ENCODE measurements at regions not wholly inside any gene's neighbourhood (a gene's known extent, or its start where the extent isn't known, plus 50 kb on each side); places are given as distances from the start of the nearest gene placed in this dataset.

GRCh38 chr12:24191117-24191516 is 241.6 kb upstream of the SOX5 start:
- Histone ChIP-seq H3K4me3 (ENCODE audit: insufficient read depth, low read depth, low read length) (no peak overlapping the region), H3K18ac (ENCODE audit: low read depth, low read length) (no peak overlapping the region), H3K9ac (ENCODE audit: low read depth, low read length) (no peak overlapping the region), H2BK20ac (ENCODE audit: low read depth, low read length) (no peak overlapping the region), H2AK9ac (replicated peaks; ENCODE audit: low read depth, low read length, poor library complexity) (no peak overlapping the region), H4K8ac (ENCODE audit: low read depth in 2 of 2, low read length in 2 of 2) (no peak overlapping the region), H2AFZ (replicated peaks; ENCODE audit: low read length, poor library complexity) (no peak overlapping the region), H3K79me1 (ENCODE audit: low read depth in 1 of 2, low read length in 2 of 2) (no peaks in the 10 kb centered on the region), H3K56ac (ENCODE audit: extremely low read depth, insufficient read depth, low read length) (no peak overlapping the region), H3K9me1 (ENCODE audit: insufficient read depth, low read length) (no peaks in the 10 kb centered on the region), H2BK15ac (ENCODE audit: low read depth, low read length) (no peak overlapping the region), H4K5ac (ENCODE audit: low read depth, low read length) (no peak overlapping the region), H2AK5ac (ENCODE audit: low read depth, low read length) (no peak overlapping the region), H3K14ac (replicated peaks; ENCODE audit: low read depth, low read length) (no peak overlapping the region), H3K4me2 (ENCODE audit: low read depth, low read length) (no peak overlapping the region), H4K91ac (ENCODE audit: insufficient read depth, low read depth, low read length) (no peak overlapping the region), H3K4me1 (ENCODE audit: control insufficient read depth, insufficient read depth, low read length) (no peaks in the 10 kb centered on the region), H2BK120ac (ENCODE audit: low read depth, low read length) (no peak overlapping the region), H3K27me3 (ENCODE audit: control insufficient read depth, insufficient read depth, low read length) (no peaks in the 10 kb centered on the region), H4K20me1 (ENCODE audit: insufficient read depth, low read length) (no peaks in the 10 kb centered on the region), H3K9me3 (ENCODE audit: control insufficient read depth, insufficient read depth, low read length) (no peaks in the 10 kb centered on the region), H3K27ac (ENCODE audit: insufficient read depth, low read length) (no peak overlapping the region), H2BK5ac (ENCODE audit: low read depth, low read length, poor library complexity, severe bottlenecking) (no peak overlapping the region), H3K23ac (ENCODE audit: low read depth, low read length) (no peak overlapping the region), H3K36me3 (ENCODE audit: control insufficient read depth, insufficient read depth, low read length) (0 out of 2 replicates have a peak, but pooled peaks cover 2% of the 10 kb centered on the region), H3K4ac (ENCODE audit: low read depth, low read length) (no peak overlapping the region)
- POLR2A ChIA-PET (ENCODE audit: unreplicated experiment) = no interaction called here
- CTCF ChIA-PET = no interaction called here
- in situ Hi-C loops (cut with MboI; ENCODE audit: low sequenced_read_pairs) (no loop called here), intact Hi-C loops (cut with micrococcal nuclease) (no loop called here), dilution Hi-C loops (cut with HindIII; ENCODE audit: low sequenced_read_pairs, unreplicated experiment) (no loop called here)
- BruUV-seq (replicated peaks) = no TSS peak
- WGBS, 2 experiments (ENCODE audit: extremely low coverage in 2 of 2, insufficient read length in 1 of 2) = 100% methylated on average over 2 of the region's 5 CpGs; no CpG with 5 or more reads in 1 of the 2 experiments
- no peak for ATAC-seq (ENCODE audit: low read depth)
- no peak for TF ChIP-seq ELK1 (IDR thresholded peaks at IDR 0.05; ENCODE audit: borderline replicate concordance, low read depth, low read length)
- no peak for TF ChIP-seq CEBPB (IDR thresholded peaks at IDR 0.05; ENCODE audit: low read depth, low read length)
- TF ChIP-seq MAFK (IDR thresholded peaks at IDR 0.05; ENCODE audit: low read depth, low read length) = peak; percentile 89
- DNase-seq = no peak

Measured in IMR-90 (cell line).